AG08395 (cell line): ENCODE measurements at regions not wholly inside any gene's neighbourhood (a gene's known extent, or its start where the extent isn't known, plus 50 kb on each side); places are given as distances from the start of the nearest gene placed in this dataset.
A peak's percentile ranks its signal among the peaks of the same experiment; 100 is the strongest.

Experiments used
- DNase-seq: peaks from one replicate; pipeline ENCODE4 v3.0.0; 2012; ENCODE audit warnings: mixed read lengths, low spot score

DNA sequence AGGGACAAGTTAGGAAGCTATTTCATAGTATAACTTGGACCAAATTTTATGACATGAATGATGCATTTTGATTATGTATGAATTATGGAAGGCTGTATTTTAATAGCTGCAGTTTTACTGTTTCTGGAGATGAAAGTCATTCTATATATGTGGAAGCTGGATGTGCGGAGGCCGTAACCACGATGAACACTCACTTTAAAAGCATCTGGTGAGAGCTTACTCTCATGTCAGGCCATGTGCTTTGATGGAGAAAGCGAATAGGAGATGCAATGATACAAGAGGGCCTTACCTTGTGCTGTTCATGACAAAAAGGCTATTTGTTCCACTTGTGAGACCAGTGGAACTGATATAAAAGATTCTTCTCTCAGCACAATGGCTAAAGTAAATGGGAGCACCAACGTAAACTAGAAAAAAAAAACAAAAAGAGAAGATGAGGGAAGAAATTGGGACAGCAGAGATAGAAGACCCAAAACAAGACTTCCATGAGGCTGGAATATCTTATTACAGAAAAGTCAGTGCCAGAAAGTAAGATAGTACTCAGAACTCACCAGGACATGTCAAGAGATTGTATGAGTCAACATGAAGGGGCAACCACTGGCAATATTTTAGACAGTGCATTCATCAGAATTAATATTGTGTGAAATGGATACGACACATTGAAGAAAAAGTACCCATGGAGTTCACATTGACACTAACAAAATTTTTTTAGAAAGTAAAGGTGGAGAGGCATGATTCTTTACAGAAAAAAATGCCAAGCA, 63.3 kb upstream of the GAB1 start:
- DNase-seq = no peak

DNA sequence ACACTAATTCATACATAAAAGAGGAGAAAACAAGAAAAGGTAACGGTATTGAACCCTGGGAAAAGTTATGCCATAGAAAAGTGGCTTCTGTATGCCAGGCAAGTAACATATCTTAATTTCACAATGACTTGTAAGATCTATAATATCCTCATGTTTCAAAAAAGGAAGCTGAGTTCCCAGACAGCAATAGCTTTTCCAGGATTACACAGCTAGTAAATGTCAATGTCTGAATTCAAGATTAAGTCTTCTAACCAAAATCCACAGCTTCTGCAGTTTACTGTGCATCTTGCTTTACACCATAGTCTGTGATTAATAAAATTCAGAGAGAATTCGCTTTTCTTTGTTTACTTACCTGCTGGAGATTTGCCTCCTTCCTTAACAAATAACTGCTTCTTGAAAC, 55.8 kb upstream of the GAB1 start:
- no peak for DNase-seq

DNA sequence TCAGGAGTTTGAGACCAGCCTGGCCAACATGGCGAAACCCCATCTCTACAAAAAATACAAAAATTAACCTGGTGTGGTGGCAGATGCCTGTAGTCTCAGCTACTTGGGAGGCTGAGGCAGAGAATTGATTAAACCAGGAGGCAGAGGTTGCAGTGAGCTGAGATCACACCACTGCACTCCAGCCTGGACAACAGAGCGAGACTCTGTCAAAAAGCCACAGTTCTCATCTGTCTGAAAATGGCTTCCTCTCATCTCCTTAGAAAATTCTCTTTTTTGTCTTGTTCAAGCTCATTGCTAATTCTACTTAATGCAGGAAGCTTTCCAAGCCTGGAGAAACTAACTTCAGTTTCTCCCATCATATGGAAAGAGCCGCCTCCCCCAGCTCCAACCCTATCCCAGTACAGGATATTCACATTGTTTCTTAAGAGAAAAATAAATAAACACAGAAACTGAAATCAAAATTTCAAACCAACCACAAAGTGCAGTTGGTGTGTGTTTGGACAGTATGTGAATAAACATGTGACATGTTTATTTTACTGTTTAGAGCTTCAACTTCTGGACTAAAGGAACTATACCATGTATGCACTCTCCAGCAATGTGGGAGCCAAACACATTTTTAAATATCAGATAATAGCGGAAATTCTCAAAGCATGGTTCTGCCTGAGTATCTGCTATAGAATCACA, 55.0 kb upstream of the GAB1 start:
- DNase-seq = no peak

DNA sequence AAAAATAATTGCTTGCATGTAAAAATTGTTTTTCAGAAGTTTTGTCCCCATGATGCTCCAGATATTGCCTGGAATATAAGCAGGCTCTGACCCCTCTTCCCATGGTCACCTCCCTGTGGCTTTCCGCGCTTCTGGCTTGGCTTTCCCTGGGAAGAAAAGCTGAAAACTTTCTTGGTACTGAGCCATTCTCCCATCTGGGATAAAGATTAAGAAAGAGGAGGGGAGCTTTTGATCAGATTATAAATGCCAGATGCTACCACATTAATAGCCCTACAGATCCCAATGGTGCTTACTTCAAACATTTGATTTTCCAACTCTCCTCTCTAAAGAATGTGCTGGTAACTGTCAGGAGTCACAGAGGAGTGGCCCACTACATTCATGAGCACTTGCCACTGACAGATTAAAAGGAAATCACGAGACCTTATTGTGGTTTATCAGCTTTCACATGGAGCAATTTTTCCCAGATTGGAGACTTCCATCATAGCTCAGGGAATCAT, 54.4 kb upstream of the GAB1 start:
- no peak for DNase-seq

DNA sequence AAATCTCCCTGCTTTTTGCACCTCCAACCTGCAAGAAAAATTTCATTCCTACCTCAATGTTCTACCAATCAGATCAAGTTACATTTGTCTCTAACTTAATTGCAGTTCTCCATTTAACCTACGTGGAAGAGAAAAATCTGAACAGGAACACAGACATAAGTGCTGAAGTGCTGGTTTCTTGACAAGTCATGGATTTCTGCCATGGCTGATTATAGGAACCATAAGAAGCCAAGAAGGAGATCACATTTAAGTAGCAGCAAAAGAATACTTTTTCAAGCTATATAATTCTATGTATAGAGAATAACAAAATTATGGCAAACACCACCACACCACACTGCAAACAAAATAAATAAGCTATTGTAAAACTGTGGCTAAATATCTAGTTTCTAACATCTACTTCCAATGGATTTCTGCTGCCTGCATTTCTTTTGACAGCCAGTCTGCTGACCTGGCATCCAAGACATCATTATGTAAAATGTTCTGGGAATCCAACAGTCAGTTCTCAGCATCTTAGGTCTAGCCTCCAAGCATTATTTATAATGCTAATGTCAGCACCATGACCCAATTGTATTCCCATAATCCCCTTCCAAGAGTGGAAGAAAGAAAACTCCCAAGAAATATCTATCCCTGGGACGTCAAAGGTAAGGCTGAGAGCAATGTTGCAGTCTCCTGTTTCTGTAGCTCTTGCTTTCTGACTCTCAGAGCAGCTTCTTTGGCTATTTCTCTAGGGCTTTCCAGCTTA, 50.8 kb upstream of the GAB1 start:
- DNase-seq = no peak

DNA sequence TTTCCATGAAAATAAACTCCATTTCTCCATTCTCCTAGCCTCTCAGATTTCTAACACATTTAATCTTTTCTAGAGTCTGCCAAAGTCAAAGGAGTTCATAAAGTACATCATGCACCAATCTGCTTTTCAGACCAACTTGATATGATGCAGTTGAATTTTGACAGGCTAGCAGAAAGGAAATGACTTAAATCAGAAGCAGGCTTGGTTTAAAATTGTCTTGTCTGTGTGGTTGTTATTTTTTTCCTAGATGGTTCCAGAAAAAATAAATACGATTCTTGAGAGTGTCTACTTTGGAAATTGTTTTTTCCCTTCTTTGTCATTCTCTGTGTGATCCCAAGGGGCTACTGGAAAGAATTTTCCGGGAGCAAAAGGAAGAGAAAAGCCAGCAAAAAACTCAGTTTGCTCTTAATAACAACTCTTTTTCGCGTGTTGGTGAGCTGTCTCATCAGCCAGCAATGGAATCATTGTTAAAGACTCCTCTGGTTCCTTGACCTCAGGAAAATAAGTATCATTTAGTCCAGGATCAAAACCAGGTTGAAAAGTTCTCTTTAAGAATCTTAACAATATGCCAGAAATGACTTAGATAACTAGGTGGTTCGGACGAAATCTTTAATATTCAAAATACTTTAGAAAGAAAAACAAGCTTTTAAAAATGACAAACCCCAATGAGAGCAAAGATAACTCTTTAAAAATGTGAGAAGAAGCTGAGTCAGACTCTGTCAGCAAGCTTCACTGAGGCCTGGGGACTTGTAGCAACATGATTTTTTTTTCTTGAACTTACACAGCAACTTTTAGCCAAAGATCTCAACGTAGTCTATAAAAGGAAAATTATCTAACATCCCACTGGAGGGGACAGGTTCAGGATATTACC, 49.7 kb upstream of the GAB1 start:
- DNase-seq = peak; percentile 43
